GM10266 (cell line): ENCODE measurements at regions not wholly inside any gene's neighbourhood (a gene's known extent, or its start where the extent isn't known, plus 50 kb on each side); places are given as distances from the start of the nearest gene placed in this dataset.
"Not testable (repeated sequence)": the region's sequence is repeated elsewhere in the genome, so short reads cannot be mapped to it uniquely, and the experiment has no call there.

Experiments
- DNase-seq: peaks from one replicate; pipeline ENCODE4 v3.0.0; 2012; ENCODE audit errors: extremely low spot score
- CTCF ChIP-seq: IDR thresholded peaks from 2 replicates; pipeline ENCODE4 v1.5.1; 2012; ENCODE audit warnings: mild to moderate bottlenecking, low read depth; ENCODE audit not compliant: control insufficient read depth, insufficient read depth; ENCODE audit errors: missing control alignments

DNA sequence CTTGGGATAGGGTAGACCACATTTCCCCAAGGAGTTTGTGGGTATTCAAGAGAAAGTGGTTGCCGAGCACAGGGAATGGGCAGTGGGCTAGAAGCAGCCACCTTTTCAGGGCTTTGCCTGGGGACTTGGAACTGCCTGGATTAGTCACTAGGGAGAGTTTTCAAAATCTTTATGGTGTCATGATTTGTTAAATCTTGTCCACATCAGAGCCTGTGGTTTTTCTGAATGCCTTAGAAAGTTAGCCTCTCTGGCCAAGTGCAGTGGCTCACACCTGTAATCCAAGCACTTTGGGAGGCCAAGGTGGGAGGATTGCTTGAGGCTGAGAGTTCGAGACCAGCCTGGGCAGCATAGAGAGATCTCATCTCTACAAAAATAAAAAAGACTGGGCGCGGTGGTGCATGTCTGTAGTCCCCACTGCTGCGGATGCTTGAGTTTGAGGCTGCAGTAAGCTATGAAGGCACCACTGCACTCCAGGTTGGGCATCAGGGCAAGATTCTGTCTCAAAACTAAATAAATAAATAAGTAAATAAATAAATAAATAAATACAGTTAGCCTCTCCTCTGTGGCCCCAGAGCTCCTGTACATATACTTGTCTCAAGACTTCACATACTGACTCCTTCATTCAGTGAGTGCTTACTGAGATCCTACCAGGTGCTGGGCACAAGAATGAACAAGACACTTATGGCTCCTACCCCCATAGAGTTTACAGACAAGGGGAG lies 76.3 kb upstream of the HNF1B start:
- no peak for DNase-seq
- no peak for TF ChIP-seq CTCF

DNA sequence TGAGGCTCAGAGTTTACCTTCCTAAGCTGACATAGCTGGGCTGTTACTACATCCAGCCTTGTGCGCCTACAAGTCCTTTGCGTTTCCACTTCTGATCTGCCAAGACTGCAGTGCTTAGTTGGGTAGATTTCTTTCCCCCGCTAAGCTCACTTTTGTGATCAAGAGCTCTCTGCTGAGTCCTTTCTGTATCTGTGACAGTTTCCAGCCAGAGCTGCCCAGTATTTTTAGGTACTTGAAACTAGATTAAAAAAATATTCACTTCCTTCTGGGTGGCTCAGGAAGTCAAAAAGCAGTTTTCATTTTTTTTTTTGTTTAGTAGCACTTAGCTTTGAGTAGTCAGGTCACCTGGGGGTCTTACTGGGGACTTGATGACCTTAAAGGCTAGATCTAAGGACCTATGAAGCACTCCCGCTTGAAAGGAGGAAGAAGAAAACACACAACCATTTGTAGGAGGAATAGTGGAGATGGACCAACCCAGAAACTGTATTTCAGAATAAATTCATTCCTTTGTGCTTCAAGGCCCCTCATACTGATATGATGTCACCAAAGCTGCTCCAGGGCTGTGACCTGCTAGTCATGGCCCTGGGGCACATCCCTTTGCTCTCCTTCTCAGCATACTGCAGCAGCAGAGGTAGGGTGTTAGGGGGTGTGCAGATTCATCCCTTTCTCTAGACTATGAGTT lies 75.6 kb upstream of the HNF1B start:
- peak; percentile 27 for DNase-seq
- no peak for TF ChIP-seq CTCF

- DNase-seq = no peak
- TF ChIP-seq CTCF = no peak
Measured at GRCh38 chr17:37818689-37819088, 73.8 kb upstream of the HNF1B start.

GRCh38 chr17:37816950-37817349 lies 72.1 kb upstream of the HNF1B start:
- TF ChIP-seq CTCF = no peak
- no peak for DNase-seq

GRCh38 chr17:37815536-37815935 lies 70.7 kb upstream of the HNF1B start:
- no peak for TF ChIP-seq CTCF
- no peak for DNase-seq

DNA sequence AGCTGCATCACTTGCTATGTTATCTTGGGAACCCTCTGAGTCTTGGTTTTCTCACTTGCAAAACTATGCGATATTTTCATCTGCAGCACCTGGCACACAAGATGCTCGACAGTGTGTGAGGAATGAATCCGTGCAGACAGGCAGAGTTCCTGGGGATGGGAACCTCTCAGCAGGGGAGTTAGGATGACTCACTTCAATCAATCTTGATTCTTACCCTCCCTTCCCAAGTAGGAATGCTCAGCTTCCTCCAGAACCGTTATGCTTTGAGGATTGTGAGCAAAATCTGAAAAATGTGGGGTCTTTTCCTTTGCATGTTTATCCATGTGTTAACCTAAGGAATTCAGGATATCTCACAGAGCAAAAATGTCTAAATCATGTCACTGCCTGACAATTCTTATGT lies 68.9 kb upstream of the HNF1B start:
- DNase-seq = no peak
- TF ChIP-seq CTCF = no peak

GRCh38 chr17:37808846-37809245 lies 64.0 kb upstream of the HNF1B start:
- not testable (repeated sequence) for DNase-seq
